Right ventricle myocardium superior (tissue), 1 donor: ENCODE measurements at regions not wholly inside any gene's neighbourhood (a gene's known extent, or its start where the extent isn't known, plus 50 kb on each side); places are given as distances from the start of the nearest gene placed in this dataset.
"Not testable (repeated sequence)": the region's sequence is repeated elsewhere in the genome, so short reads cannot be mapped to it uniquely, and the experiment has no call there.

Source experiments
- ATAC-seq: fragments of 200-7000 bp; cut with Tn5 transposase; one replicate; pipeline ENCODE4 v1.9.1; 2020; ENCODE audit warnings: mild to moderate bottlenecking; ENCODE audit not compliant: poor library complexity
- DNase-seq: peaks from one replicate; pipeline ENCODE4 v3.0.0-alpha.2; 2020
- intact Hi-C: fragments of 100-400 bp; cut with DNase I; formaldehyde crosslinking; loops from one replicate; pipeline ENCODE4 v1.11.2; 2022
- donor health status: DM: no; HTN: yes; CAD: no; lungs with severe emphysema.

GRCh38 chr4:13917015-13917414 lies 289.5 kb upstream of the BOD1L1 start:
- DNase-seq (no peak), ATAC-seq (no peak)
- intact Hi-C loops, result no loop called here

GRCh38 chr4:13918110-13918509 lies 290.6 kb upstream of the BOD1L1 start:
- DNase-seq, result peak; percentile 39
- ATAC-seq, result peak; percentile 82
- intact Hi-C loops, result no loop called here

GRCh38 chr4:13918991-13919441 lies 291.5 kb upstream of the BOD1L1 start:
- peak; percentile 65 for ATAC-seq
- peak; percentile 37 for DNase-seq
- intact Hi-C loops, result no loop called here

- intact Hi-C loops, result no loop called here
- DNase-seq (no peak), ATAC-seq (no peak)
These were observed 292.8 kb upstream of the BOD1L1 start for GRCh38 chr4:13920111-13920875.

- DNase-seq, result no peak
- ATAC-seq, result peak; percentile 68
These were observed 293.4 kb upstream of the BOD1L1 start for GRCh38 chr4:13920901-13921300.

GRCh38 chr4:13921805-13922204 lies 294.3 kb upstream of the BOD1L1 start:
- no peak for ATAC-seq
- no peak for DNase-seq
- intact Hi-C loops, result no loop called here

More at GRCh38 chr4:13920901-13921300, 293.4 kb upstream of the BOD1L1 start:
- intact Hi-C loops, result no loop called here

- intact Hi-C loops, result no loop called here
- DNase-seq (no peak), ATAC-seq (no peak)
These were observed 294.9 kb upstream of the BOD1L1 start for GRCh38 chr4:13922459-13922858.

- ATAC-seq (no peak), DNase-seq (no peak)
- intact Hi-C loops, result no loop called here
These were observed 295.5 kb upstream of the BOD1L1 start for GRCh38 chr4:13922873-13923645.

- intact Hi-C loops, ATAC-seq, DNase-seq: not testable (repeated sequence)
These were observed 297.4 kb upstream of the BOD1L1 start for GRCh38 chr4:13924900-13925299.

- intact Hi-C loops, result no loop called here
- ATAC-seq (no peak), DNase-seq (no peak)
These were observed 300.7 kb upstream of the BOD1L1 start for GRCh38 chr4:13928214-13928613.

GRCh38 chr4:13930155-13930554 lies 302.6 kb upstream of the BOD1L1 start:
- no peak for ATAC-seq
- intact Hi-C loops, result no loop called here
- DNase-seq, result no peak

GRCh38 chr4:13933191-13933590 lies 305.7 kb upstream of the BOD1L1 start:
- intact Hi-C loops, result no loop called here
- peak; percentile 53 for ATAC-seq
- no peak for DNase-seq

GRCh38 chr4:13938299-13938698 lies 310.8 kb upstream of the BOD1L1 start:
- ATAC-seq (no peak), DNase-seq (no peak)
- intact Hi-C loops, result no loop called here

- intact Hi-C loops, result no loop called here
- no peak for DNase-seq
- no peak for ATAC-seq
These were observed 313.4 kb upstream of the BOD1L1 start for GRCh38 chr4:13940921-13941320.

- intact Hi-C loops, result no loop called here
- no peak for ATAC-seq
These were observed 315.5 kb upstream of the BOD1L1 start for GRCh38 chr4:13942977-13943376.

GRCh38 chr4:13944095-13944511 lies 316.6 kb upstream of the BOD1L1 start:
- DNase-seq, result peak; percentile 79
- intact Hi-C loops, result no loop called here

More at GRCh38 chr4:13942977-13943376, 315.5 kb upstream of the BOD1L1 start:
- no peak for DNase-seq

GRCh38 chr4:13947921-13948320 lies 320.4 kb upstream of the BOD1L1 start:
- intact Hi-C loops, result no loop called here
- no peak for ATAC-seq

More at GRCh38 chr4:13944095-13944511, 316.6 kb upstream of the BOD1L1 start:
- ATAC-seq, result peak; percentile 97

GRCh38 chr4:13950491-13950890 lies 323.0 kb upstream of the BOD1L1 start:
- no peak for ATAC-seq
- intact Hi-C loops, result no loop called here

More at GRCh38 chr4:13947921-13948320, 320.4 kb upstream of the BOD1L1 start:
- no peak for DNase-seq

GRCh38 chr4:13953083-13953482 lies 325.6 kb upstream of the BOD1L1 start:
- DNase-seq (no peak), ATAC-seq (no peak)
- intact Hi-C loops, result no loop called here

More at GRCh38 chr4:13950491-13950890, 323.0 kb upstream of the BOD1L1 start:
- no peak for DNase-seq

- ATAC-seq (no peak), DNase-seq (no peak)
- intact Hi-C loops, result no loop called here
These were observed 328.0 kb upstream of the BOD1L1 start for GRCh38 chr4:13955551-13955950.
